HG02970 (cell line): ENCODE measurements at regions not wholly inside any gene's neighbourhood (a gene's known extent, or its start where the extent isn't known, plus 50 kb on each side); places are given as distances from the start of the nearest gene placed in this dataset.
"Not testable (repeated sequence)": the region's sequence is repeated elsewhere in the genome, so short reads cannot be mapped to it uniquely, and the experiment has no call there.

ENCODE experiments used
- ATAC-seq: cut with Tn5 transposase; IDR thresholded peaks from one replicate; pipeline ENCODE4 v1.9.1; 2021; ENCODE audit warnings: mild to moderate bottlenecking, moderate library complexity, moderate number of reproducible peaks; ENCODE audit not compliant: unreplicated experiment, low FRiP score

- no peak for ATAC-seq
Measured at GRCh38 chr1:178572604-178573003, 59.7 kb downstream of the TEX35 start.

DNA sequence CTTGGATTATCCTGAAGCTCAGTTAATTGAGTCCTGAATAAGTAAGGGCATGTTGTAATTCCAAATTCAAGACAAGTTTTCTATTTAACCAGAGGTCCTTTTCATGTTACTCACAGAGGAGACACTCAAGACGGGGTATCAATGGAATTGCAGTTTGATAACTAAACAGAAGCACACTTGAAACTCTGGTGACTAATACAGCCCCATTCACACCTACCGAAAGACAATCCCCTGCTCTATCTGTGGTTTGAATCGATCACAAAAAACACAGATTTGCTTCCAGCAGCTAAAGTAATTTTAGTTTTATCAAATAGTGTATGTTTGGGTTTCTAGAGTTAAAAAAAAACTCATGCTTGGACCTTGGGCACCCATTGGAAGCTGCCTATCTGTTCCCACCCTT, 60.4 kb downstream of the TEX35 start:
- ATAC-seq: no peak

- ATAC-seq: no peak
Measured at GRCh38 chr1:178574345-178574744, 61.4 kb downstream of the TEX35 start.

DNA sequence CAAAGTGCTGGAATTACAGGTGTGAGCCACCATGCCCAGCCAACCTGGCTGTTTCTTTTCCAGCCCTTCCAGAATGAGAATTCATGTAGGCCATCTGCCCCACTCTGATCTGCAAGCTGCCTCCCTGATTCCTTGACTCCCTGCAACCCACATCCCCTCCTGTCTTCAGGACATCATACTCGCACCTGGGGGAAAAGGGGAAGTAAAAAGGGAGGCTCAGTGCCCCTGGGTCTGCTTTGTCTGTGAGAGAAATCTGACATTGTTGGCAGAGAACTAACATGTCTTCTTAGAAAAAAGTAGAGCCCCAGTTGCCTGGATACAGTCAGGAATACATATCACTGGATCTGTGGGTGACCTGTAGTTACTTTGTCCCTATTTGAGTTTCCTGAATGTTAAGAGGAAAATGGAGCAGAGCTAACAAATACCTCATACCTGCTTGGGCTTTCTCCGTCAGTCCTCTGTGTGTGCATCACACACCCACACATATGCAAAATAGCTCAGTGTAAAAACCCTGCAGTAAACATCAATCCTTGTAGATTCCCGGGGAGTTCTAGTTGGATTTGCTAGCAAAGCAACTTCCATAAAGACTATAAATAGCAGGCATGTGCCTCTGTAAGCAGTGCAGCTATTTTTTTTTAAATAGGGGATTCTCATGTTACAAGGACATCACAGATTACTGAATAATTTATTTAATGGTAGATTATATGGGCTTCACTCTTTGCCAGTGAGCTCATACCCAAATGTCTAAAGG, 62.9 kb downstream of the TEX35 start:
- no peak for ATAC-seq

DNA sequence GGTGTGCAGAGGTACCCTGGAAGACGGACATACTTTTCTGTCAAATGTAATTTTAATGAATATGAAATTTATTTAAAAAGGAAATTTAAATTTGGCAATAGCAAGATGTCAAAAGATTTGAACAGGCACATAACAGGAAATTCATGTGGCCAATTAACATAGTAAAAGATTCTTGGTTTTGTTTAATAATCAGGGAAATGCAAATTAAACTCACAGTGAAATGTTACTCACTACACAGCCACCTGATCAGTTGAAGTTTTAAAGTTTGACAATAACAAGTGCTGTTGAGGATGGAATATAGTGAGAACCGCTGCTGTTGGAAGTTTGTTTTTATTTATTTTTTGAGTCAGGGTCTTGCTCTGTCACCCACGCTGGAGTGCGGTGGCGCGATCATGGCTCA, 63.9 kb downstream of the TEX35 start:
- no peak for ATAC-seq

DNA sequence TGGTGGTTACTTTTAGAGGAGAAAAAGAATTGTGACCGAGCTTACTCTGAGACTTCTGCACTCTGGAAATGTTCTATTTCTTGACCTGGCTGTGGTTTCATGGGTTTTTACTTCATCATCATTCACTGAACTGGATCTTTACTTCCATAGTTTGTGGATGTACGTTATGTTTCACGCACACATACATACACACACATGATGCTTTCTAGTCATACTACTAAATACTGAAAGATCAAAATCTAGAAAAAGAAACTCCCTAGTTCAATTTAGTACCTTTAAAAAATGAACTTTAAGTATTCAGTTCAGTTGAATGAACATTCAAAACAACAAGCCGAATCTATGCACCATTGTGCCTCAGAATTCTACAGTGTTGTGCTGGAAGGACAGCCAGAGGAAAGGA, 65.0 kb downstream of the TEX35 start:
- no peak for ATAC-seq

- ATAC-seq: no peak
Measured at GRCh38 chr1:178578541-178578940, 65.6 kb downstream of the TEX35 start.

- ATAC-seq: no peak
Measured at GRCh38 chr1:178579095-178579494, 66.2 kb downstream of the TEX35 start.

GRCh38 chr1:178579562-178579961, 66.7 kb downstream of the TEX35 start:
- ATAC-seq: peak; percentile 32

DNA sequence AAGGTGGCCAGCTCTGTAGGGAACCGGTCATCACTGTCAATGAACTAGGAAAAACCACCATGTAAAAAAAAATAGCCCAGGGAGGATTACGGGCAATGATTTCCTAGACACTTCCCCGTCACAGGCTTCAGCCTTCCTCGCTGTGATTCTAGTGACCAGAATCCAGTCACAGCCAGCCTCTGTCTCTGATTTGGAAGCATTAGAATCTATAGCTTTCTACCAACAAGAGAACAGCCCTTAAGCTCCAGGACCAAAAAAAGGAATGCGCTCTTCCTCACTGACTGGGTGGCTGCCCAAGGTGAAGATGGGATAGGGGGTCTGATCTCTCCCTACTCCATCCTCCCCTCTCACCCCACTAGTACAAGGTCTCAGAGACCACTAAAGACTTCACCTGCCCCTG, 67.2 kb downstream of the TEX35 start:
- no peak for ATAC-seq

- ATAC-seq: peak; percentile 5
Measured at GRCh38 chr1:178580876-178581275, 68.0 kb downstream of the TEX35 start.

DNA sequence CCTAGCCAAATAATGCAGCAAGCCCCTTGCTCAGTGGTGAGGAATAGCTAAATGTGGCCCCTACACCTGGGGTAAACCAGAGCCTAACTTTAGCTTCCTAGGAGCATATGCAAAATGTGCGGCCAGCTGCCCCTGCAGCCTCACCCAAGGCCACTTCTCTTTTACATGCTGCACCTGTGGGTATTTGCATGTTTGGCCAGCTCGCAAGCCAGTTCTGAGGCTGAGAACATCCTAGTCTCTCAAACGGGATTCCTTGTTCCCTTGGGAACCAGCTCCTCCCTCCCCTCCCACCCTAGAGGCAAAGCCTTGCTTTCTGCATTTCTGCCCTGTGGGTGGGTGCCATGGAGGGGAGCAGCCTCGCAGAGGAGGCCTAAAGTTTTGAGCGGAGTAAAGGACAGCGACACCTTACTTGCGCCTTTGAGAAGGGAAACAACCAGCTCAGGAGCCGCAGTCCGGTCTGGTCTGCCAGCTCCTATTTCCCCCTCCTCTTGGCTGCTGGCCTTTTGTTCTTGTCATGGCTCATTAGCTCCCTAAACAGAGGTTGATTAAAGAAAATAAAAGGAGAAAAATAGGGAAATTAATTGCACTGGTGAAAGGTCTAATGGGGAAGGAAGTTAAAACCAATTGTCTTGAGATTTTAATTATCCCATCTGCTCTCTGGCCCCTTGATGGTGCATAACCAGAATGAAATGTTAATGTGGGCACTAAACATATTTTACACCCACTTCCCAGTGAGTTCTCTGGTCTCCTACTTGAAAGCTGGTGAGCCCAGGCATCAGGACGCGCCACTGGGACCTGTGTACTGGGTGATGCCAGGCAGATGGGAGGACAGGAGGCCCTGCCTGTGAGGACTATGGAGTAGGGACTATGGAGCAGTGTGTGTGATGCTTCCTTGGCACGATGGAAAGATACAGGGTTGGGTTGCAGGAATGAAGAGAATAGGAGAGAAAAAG, 68.7 kb downstream of the TEX35 start:
- ATAC-seq: peak; percentile 63

DNA sequence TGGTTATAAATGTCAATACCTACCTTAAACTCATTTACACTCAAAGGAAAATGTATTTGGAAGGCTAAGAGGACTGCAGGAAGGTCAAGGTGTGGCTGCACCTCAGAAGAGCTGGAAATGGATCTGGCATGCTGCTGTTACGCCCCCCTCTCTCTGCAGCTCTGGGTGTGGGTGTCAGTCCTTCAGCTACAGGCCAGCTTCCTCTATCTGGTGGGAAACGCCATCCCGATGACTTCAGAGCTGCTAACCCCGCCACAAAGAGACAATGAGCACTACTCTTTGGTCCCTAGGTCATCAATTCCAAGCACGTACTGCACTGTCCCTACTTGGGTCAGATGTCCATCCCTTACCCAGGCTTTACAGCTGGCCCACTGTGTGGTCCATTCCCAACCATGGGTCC, 74.2 kb downstream of the TEX35 start:
- no peak for ATAC-seq

- no peak for ATAC-seq
Measured at GRCh38 chr1:178587975-178588374, 75.1 kb downstream of the TEX35 start.

GRCh38 chr1:178589042-178589441, 76.1 kb downstream of the TEX35 start:
- not testable (repeated sequence) for ATAC-seq

DNA sequence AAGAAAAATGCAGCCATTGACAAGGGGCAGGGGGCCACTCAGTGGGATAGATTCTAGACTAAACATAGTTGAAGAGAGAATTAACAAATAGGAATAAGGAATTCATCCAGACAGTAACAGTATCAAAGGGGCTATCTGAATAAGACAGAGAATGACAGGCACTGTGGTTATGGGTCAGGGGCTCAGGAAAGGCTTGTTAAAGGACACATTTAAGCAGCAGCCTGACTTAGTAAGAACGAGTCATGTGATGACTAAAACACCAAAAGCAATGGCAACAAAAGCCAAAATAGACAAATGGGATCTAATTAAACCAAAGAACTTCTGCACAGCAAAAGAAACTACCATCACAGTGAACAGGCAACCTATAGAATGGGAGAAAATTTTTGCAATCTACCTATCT, 78.9 kb downstream of the TEX35 start:
- ATAC-seq: not testable (repeated sequence)

DNA sequence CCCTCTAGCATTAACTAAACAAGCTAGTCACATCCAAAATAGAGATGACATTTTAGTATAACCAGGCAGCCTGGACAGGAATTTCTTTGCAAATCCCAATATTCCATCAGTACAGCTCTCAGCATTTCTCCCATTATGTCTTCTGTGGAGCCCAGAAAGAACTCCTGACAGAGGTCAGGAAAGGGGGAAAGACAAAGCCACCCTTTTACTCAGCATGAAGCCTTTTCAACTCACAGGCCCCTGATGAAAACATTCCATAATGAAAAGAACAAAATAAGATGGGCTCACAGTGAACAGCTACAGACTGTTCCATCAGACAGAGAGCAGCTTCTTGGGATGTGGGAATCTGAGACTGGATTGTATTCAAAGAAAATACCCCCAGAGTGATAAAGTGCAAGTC, 80.6 kb downstream of the TEX35 start:
- ATAC-seq: no peak

DNA sequence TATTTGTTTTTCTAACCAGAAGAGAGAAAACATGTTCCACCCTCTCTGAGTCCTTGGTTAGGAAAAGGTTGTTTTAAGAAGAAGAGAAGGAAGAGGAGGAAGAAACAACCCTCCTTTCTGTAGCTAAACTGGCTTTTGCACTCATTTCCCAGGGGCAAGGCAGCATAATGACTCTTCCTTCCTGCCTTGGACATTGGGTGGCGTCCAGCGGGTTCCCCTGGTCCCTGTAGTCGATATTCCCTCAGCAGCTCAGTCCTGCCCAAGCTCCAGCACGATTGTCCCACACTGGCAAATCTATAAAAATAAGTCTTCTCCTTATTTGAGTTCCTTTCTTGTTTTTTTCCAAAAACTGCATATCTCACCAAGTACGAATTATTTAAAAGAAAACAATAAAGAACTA, 81.2 kb downstream of the TEX35 start:
- ATAC-seq: no peak

- ATAC-seq: no peak
Measured at GRCh38 chr1:178595491-178595890, 82.6 kb downstream of the TEX35 start.

- no peak for ATAC-seq
Measured at GRCh38 chr1:178599087-178599486, 86.2 kb downstream of the TEX35 start.

DNA sequence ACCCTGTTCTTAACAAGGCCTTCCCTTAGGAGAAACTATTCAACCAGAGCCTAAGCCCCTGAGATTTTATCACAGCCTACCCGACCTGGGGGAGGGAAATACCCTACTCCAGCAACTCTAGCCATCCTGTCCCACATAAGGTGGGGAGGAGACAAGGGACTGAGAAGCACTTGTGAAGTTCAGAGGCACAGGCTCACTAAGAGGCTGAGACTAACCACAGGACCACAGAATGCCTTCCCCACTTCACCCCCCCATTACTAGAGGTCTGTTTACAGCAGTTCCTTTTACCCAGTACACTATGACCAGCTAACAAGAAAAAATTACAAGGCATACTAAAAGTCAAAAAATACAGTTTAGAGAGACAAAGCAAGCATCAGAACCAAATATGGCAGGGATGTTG, 86.8 kb downstream of the TEX35 start:
- no peak for ATAC-seq

GRCh38 chr1:178603926-178604325, 91.0 kb downstream of the TEX35 start:
- ATAC-seq: no peak
